ENCODE measurements at regions not wholly inside any gene's neighbourhood (a gene's known extent, or its start where the extent isn't known, plus 50 kb on each side); places are given as distances from the start of the nearest gene placed in this dataset.

GRCh38 chrX:40267334-40268187 lies 169.8 kb upstream of the BCOR start:
- DNase-seq: no peak

- DNase-seq: peak; percentile 1
Observed at GRCh38 chrX:40266490-40267333, 169.0 kb upstream of the BCOR start.

- no peak for DNase-seq
Observed at GRCh38 chrX:40265936-40266335, 168.2 kb upstream of the BCOR start.

DNA sequence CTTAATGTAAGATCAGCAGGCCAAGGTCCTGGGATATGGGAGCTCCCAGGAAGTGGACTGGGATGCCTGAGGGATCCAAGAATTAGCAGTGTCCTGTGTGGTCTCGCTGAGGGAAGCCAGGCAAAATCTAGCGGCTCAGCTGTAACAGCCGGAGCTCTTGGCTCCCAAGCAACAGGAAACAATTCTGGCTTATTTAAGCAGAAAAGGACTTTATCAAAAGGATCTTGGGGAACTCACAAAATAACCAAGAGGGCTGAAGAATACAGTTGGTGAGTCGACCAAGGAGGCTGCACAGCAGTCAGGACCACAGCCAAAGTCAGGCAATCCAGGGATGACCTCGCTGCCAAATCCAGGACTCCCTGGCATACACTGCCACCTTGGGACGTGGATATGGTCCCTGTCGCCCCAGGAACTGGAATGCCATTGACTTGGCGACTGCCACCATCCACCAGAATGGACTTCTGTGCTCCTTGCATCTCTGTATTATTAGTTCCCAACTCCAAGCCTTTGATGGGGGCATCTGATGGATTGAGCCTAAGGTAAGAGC lies 165.3 kb upstream of the BCOR start:
- no peak for DNase-seq

- DNase-seq: no peak
Observed at GRCh38 chrX:40262157-40263013, 164.6 kb upstream of the BCOR start.

- DNase-seq: no peak
Observed at GRCh38 chrX:40261833-40262156, 164.0 kb upstream of the BCOR start.

DNA sequence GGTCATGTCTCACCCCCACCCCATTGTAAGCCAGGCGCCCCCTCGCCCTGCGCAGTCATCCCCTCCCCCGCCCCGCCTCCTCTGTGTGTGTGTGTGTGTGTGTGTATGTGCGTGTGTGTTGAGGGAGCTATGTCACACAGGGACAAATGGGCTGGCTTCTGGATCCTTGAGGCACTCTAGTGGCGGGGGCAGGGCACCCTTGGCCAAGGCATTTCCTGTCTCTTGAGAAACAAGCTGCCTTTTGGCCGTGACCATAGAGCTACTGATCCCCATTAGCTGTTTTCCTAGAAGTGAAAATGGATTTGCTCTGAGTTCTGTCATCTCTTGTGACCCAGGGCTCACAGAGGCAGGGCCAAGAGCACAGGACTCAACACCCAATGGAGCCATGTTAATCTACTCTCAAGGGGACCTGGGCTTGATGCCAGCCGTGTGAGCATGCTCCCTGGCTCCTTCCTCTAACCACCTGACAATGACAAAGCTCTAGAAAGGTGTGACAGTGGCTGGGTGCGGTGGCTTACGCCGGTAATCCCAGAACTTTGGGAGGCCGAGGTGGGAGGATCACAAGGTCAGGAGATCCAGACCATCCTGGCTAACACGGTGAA lies 162.5 kb upstream of the BCOR start:
- no peak for DNase-seq

- DNase-seq: no peak
Observed at GRCh38 chrX:40258909-40259308, 161.2 kb upstream of the BCOR start.

GRCh38 chrX:40253771-40254170 lies 156.0 kb upstream of the BCOR start:
- no peak for DNase-seq

DNA sequence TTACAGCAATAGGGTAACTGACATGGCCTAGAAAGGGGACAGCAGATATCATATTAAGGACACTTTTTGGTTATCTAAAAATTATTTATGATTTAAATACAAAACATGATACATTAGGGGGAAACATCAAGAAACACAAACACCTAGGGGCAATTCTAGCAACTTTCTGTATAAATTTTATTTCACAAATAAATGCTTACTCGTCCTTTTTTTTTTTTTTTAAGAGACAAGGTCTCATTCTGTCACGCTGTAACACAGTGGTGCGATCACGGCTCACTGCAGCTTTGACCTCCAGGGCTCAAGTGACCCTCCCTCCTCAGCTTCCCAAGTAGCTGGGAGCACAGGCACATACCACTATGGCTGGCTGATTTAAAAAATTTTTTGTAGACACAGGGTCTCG lies 151.8 kb upstream of the BCOR start:
- DNase-seq: no peak

DNA sequence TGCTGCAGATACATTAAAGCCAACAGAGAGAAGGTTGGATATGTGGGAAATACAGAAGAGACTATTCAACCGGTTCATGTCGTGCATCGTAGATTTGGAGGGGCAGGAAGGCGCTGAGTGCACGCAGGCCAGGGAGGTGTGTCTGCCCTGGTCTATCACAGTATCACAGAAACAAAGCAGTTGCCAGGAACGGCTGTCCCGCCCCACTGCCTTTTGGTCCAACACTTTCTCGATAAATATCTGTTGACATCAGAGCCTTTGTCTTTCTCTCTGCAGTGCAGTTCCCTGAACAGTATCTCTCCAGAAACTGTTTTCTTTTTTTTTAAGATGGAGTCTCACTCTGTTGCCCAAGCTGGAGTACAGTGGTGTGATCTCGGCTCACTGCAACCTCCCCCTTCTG lies 151.1 kb upstream of the BCOR start:
- DNase-seq: no peak

DNA sequence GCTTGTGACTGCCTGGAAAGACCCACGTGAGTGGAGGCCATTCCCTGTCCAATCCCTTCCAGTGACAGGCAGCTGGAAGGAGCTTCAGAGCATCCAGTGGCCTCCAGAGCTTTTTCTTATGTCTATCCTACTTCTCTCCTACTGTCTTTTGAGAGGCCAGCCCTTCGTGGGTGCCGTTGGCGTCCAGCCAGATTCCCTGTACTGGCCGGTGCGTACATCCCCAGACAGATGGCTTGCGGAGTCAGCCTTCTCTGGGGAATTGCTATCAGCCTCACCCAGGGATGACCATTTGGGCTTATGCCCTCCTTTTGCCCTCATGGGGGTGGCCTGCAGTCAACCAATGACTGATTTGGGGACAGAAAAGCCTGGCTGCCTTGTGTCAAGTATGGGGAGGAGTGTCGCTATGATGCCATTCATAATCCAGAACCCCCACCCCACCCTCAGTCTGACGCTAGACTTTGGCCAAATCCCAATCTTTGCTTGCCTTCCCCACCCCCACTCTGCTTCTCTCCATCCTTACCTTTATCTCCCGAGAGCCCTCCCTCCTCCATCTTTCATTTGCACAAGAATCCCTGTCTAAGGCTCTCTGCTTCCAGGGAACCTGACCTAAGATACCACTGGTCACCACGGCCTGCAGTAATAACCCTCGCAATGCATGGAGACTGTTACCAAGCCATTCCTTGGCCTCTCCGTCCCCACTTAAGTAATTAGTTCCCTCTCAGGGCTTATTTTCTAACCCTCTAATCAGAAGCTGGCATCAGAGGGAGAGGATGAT lies 150.3 kb upstream of the BCOR start:
- no peak for DNase-seq

GRCh38 chrX:40247382-40247781 lies 149.6 kb upstream of the BCOR start:
- no peak for DNase-seq

DNA sequence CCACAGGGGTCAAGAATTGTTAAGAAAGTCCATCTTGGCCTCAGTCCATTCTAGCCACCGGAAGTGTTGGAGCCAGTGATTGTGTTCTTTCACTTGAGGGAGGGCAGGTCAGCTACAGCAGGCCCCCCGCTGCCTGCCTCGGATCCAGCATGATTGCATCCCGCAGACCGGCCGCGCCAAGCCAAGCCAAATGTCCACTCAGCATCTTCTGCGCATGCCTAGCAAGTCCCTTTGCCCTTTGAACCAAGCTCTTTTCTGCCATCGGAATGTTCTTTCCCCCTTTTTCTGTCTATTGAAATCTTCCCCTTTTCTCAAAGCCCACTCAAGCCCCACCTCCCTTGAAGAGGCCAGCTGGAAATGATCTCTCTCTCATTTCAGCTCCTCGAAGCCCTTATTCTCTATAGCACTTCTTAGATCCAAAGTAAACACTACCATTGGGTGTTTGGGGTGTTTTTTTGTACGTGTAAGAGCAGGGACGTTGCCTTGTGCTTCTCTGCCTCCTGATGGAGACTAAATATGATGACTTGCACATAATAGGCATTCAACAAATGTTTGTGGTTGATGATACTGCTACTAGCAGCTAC lies 147.8 kb upstream of the BCOR start:
- DNase-seq: no peak

DNA sequence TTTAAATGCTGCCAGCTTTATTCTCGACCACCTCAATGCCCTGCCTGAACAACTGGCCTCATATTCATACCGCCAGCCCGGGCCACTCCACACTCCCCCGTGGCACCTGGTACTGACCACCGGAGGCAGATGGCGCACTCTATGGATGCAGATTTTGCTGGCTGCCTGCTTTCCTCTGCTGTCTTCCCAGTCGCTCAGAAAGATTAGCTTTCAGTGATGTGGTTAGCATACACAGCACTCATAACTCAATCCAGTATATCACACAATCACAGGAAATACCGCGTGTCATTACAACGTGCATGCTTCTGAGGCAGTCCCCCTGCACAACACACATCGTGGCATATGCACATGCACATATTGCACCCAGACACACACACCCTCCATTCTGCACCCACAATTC lies 147.2 kb upstream of the BCOR start:
- no peak for DNase-seq

- no peak for DNase-seq
Observed at GRCh38 chrX:40243755-40244515, 146.2 kb upstream of the BCOR start.

GRCh38 chrX:40240844-40241243 lies 143.1 kb upstream of the BCOR start:
- DNase-seq: no peak

GRCh38 chrX:40237731-40238178 lies 140.0 kb upstream of the BCOR start:
- DNase-seq: no peak

- no peak for DNase-seq
Observed at GRCh38 chrX:40230646-40231045, 132.9 kb upstream of the BCOR start.

DNA sequence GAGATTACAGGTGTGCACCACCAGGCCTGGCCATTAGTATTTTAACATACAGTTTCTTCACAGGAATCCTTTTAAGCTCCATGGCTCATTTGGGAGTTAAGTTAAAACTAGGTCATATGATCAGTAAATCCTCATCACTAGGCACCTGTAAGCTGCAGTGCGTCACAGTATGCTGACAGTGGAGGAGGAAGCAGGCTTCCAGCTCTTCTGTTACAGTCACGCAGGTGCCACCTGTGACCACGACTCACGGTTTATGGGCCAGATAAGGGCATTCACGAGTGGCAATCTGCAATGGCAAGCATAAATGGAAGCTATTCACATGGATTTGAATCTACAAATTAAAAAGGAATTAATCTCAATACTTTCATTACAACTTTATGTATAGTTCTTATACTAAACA lies 129.4 kb upstream of the BCOR start:
- no peak for DNase-seq

DNA sequence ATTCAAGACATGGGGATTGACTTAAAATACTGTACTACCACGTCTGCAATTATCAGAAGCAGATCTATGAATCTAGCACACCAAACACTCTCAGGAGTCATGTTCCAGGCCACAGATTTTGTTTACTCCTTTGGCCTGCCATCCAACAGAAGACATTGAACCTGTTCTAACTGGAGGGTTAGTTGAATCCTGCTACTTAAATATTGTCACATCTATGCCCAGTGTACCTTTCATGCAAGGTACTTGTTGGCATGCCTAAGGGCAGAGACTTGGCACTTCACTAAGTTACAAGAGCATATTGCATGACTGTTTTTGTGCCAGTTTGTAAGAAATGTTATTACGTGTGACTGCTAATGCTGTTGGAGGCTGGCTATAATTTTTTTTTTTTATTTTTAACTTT lies 126.9 kb upstream of the BCOR start:
- DNase-seq: no peak

All from NCI-H1048 (cell line).